Mesenchymal stem cell (in vitro differentiated cells and primary cell): ENCODE measurements at regions not wholly inside any gene's neighbourhood (a gene's known extent, or its start where the extent isn't known, plus 50 kb on each side); places are given as distances from the start of the nearest gene placed in this dataset.

Experiments
- DNase-seq: peaks from one replicate; pipeline ENCODE4 v3.0.0-alpha.2; 2013
- H2AFZ ChIP-seq: one replicate; pipeline ENCODE4 v1.6.1; 2013; ENCODE audit warnings: low read depth, mild to moderate bottlenecking, control low read depth, inconsistent platforms, low read length, moderate library complexity
- H2AK5ac ChIP-seq: 2 replicates; pipeline ENCODE4 v1.6.1; 2013; ENCODE audit warnings: low read length, moderate library complexity, mild to moderate bottlenecking, inconsistent platforms; ENCODE audit not compliant: severe bottlenecking
- H2BK120ac ChIP-seq: one replicate; pipeline ENCODE4 v1.6.1; 2013; ENCODE audit warnings: low read depth, mild to moderate bottlenecking, inconsistent platforms, low read length, moderate library complexity
- H2BK12ac ChIP-seq, 2 experiments: one replicate each; pipeline ENCODE4 v1.6.1; 2013; ENCODE audit warnings: inconsistent platforms in 2 of 2, low read length in 2 of 2, mild to moderate bottlenecking in 2 of 2, moderate library complexity in 2 of 2, control low read depth in 1 of 2
- H2BK15ac ChIP-seq: one replicate; pipeline ENCODE4 v1.6.1; 2013; ENCODE audit warnings: mild to moderate bottlenecking, low read depth, inconsistent platforms; ENCODE audit not compliant: poor library complexity, severe bottlenecking
- H2BK5ac ChIP-seq: 2 replicates; pipeline ENCODE4 v1.6.1; 2013; ENCODE audit warnings: low read depth, mild to moderate bottlenecking, low read length, control low read depth, inconsistent platforms; ENCODE audit not compliant: poor library complexity, severe bottlenecking
- H3K14ac ChIP-seq, 2 experiments: one replicate each; pipeline ENCODE4 v1.6.1; 2013; ENCODE audit warnings: inconsistent platforms in 2 of 2, low read length in 2 of 2, control low read depth in 1 of 2, mild to moderate bottlenecking in 1 of 2, moderate library complexity in 1 of 2
- H3K18ac ChIP-seq, 2 experiments: one replicate each; pipeline ENCODE4 v1.6.1; 2013; ENCODE audit warnings: inconsistent platforms in 2 of 2, low read length in 2 of 2, control low read depth in 1 of 2, low read depth in 1 of 2, mild to moderate bottlenecking in 1 of 2
- H3K23ac ChIP-seq, 2 experiments: one replicate each; pipeline ENCODE4 v1.6.1; 2013; ENCODE audit warnings: inconsistent platforms in 2 of 2, low read length in 2 of 2, mild to moderate bottlenecking in 2 of 2, moderate library complexity in 2 of 2, control low read depth in 1 of 2
- H3K27ac ChIP-seq: 2 replicates; pipeline ENCODE4 v1.5.1; 2013; ENCODE audit warnings: mild to moderate bottlenecking, moderate library complexity, low read length, control low read depth, inconsistent platforms; ENCODE audit not compliant: poor library complexity, severe bottlenecking
- H3K27me3 ChIP-seq, 2 experiments: 2 replicates each; pipeline versions ENCODE4 v1.6.1 to v1.7.0; 2013; ENCODE audit warnings: low read length in 2 of 2, mild to moderate bottlenecking in 2 of 2, moderate library complexity in 2 of 2, control low read depth in 1 of 2, inconsistent platforms in 1 of 2; ENCODE audit not compliant: control insufficient read depth in 1 of 2, insufficient read depth in 1 of 2
- H3K36me3 ChIP-seq, 2 experiments: 2 replicates each; pipeline versions ENCODE4 v1.6.1 to v1.7.0; 2013; ENCODE audit warnings: low read length in 2 of 2, control low read depth in 1 of 2, inconsistent platforms in 1 of 2, low read depth in 1 of 2, mild to moderate bottlenecking in 1 of 2; ENCODE audit not compliant: insufficient read depth in 2 of 2, control insufficient read depth in 1 of 2
- H3K4ac ChIP-seq, 2 experiments: one replicate each; pipeline ENCODE4 v1.6.1; 2013; ENCODE audit warnings: inconsistent platforms in 2 of 2, low read length in 2 of 2, mild to moderate bottlenecking in 2 of 2, moderate library complexity in 2 of 2, control low read depth in 1 of 2, low read depth in 1 of 2
- H3K4me1 ChIP-seq: 2 replicates; pipeline ENCODE4 v1.6.1; 2013; ENCODE audit warnings: low read depth, low read length, control low read depth; ENCODE audit not compliant: control insufficient read depth, insufficient read depth
- H3K4me2 ChIP-seq: 2 replicates; pipeline ENCODE4 v1.6.1; 2013; ENCODE audit warnings: low read length, mild to moderate bottlenecking, inconsistent platforms; ENCODE audit not compliant: poor library complexity, severe bottlenecking
- H3K4me3 ChIP-seq, 2 experiments: 2 replicates each; pipeline versions ENCODE4 v1.5.1 to v1.7.0; 2013; ENCODE audit warnings: low read length in 2 of 2, mild to moderate bottlenecking in 2 of 2, control low read depth in 1 of 2, low read depth in 1 of 2; ENCODE audit not compliant: insufficient read depth in 1 of 2
- H3K79me1 ChIP-seq: replicated peaks from 2 replicates; pipeline ENCODE4 v1.6.1; 2013; ENCODE audit warnings: mild to moderate bottlenecking, control low read depth, low read length, inconsistent platforms; ENCODE audit not compliant: poor library complexity, severe bottlenecking
- H3K9ac ChIP-seq: 2 replicates; pipeline ENCODE4 v1.7.0; 2013; ENCODE audit warnings: mild to moderate bottlenecking, low read length, moderate library complexity
- H3K9me3 ChIP-seq: 2 replicates; pipeline ENCODE4 v1.7.0; 2013; ENCODE audit warnings: mild to moderate bottlenecking, low read length; ENCODE audit not compliant: control insufficient read depth
- H4K8ac ChIP-seq: one replicate; pipeline ENCODE4 v1.6.1; 2013; ENCODE audit warnings: inconsistent platforms, mild to moderate bottlenecking, low read length, moderate library complexity
- H4K91ac ChIP-seq: one replicate; pipeline ENCODE4 v1.6.1; 2013; ENCODE audit warnings: mild to moderate bottlenecking, low read length, inconsistent platforms
- WGBS: methylation state at CpG from one replicate; pipeline ENCODE4 v1.1.7; 2013; ENCODE audit warnings: mixed read lengths; 5-methylcytosine and 5-hydroxymethylcytosine counted together

DNA sequence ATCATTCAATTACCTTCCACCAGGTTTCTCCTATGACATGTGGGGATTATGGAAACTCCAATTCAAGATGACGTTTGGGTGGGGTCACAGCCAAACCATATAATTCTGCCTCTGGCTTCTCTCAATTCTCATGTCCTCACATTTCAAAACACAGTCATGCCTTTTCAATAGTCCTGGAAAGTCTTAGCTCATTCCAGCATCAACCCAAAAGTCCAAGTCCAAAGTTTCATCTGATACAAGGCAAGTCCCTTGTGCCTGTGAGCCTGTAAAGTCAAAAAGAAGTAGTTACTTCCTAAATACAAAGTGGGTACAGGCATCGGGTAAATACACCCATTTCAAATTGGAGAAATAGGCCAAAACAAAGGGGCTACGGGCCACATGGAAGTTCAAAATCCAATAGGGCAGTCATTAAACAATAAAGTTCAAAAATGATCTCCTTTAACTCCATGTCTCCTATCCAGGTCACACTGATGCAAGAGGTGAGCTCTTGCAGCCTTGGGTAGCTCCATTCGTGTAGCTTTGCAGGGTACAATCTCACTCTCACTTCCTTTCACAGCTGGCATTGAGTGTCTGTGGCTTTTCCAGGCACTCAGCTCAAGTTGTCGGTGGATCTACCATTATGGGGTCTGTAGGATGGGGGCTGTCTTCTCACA, 112.9 kb downstream of the FCRL5 start:
- no peaks in the 10 kb centered on the region for H3K9me3 ChIP-seq
- no peak overlapping the region for H4K91ac ChIP-seq
- no peak overlapping the region for H3K23ac ChIP-seq
- H2BK12ac ChIP-seq, result no peak overlapping the region
- H3K27ac ChIP-seq, result no peak overlapping the region
- H2BK5ac ChIP-seq, result no peak overlapping the region
- H2AFZ ChIP-seq, result no peak overlapping the region
- no peaks in the 10 kb centered on the region for H3K36me3 ChIP-seq
- H3K9ac ChIP-seq, result no peak overlapping the region
- H3K4me2 ChIP-seq, result no peak overlapping the region
- no peak overlapping the region for H2AK5ac ChIP-seq
- no peak overlapping the region for H3K4ac ChIP-seq
- no peak overlapping the region for H2BK15ac ChIP-seq
- H3K79me1 ChIP-seq, result no peaks in the 10 kb centered on the region
- peaks cover 3% of the 10 kb centered on the region for H3K4me1 ChIP-seq
- no peak overlapping the region for H3K18ac ChIP-seq
- no peak overlapping the region for H3K14ac ChIP-seq
- DNase-seq, result no peak
- peaks cover 0 to 2% of the 10 kb centered on the region in 2 experiments for H3K27me3 ChIP-seq
- no peak overlapping the region for H2BK120ac ChIP-seq
- WGBS, result 81% methylated on average over 5 of the region's 5 CpGs
- no peak overlapping the region for H4K8ac ChIP-seq
- no peak overlapping the region for H3K4me3 ChIP-seq

DNA sequence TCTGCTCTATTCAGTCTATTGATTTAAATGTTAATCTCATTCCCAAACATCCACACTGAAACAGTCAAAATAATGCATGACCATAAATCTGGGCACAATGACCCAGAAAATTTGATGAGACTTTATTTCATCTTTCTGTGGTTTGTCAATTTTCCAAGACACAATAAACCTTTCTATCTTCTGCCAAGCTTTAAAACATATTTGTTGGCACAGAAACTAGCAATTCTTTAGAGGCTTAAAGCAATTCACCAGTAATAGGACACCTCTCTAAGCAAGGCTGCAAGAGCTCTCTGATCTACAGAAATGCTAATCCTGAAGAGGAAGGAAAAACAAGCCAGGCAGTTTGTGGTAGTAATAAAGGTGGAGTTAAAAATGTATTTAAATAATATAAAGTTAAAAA, 113.7 kb downstream of the FCRL5 start:
- H3K27ac ChIP-seq, result no peak overlapping the region
- H3K18ac ChIP-seq, result no peak overlapping the region
- H2BK5ac ChIP-seq, result no peak overlapping the region
- H2BK120ac ChIP-seq, result no peak overlapping the region
- no peak overlapping the region for H2AFZ ChIP-seq
- H3K4ac ChIP-seq, result no peak overlapping the region
- no peak overlapping the region for H3K9ac ChIP-seq
- peaks cover 3% of the 10 kb centered on the region for H3K4me1 ChIP-seq
- H3K14ac ChIP-seq, result no peak overlapping the region
- no peaks in the 10 kb centered on the region for H3K79me1 ChIP-seq
- no peak overlapping the region for H3K23ac ChIP-seq
- no peak for DNase-seq
- H2AK5ac ChIP-seq, result no peak overlapping the region
- no peak overlapping the region for H4K8ac ChIP-seq
- no peaks in the 10 kb centered on the region for H3K36me3 ChIP-seq
- H3K9me3 ChIP-seq, result no peaks in the 10 kb centered on the region
- H3K4me3 ChIP-seq, result no peak overlapping the region
- no peak overlapping the region for H3K4me2 ChIP-seq
- peaks cover 0 to 4% of the 10 kb centered on the region in 2 experiments for H3K27me3 ChIP-seq
- H4K91ac ChIP-seq, result no peak overlapping the region
- no peak overlapping the region for H2BK12ac ChIP-seq
- H2BK15ac ChIP-seq, result no peak overlapping the region

DNA sequence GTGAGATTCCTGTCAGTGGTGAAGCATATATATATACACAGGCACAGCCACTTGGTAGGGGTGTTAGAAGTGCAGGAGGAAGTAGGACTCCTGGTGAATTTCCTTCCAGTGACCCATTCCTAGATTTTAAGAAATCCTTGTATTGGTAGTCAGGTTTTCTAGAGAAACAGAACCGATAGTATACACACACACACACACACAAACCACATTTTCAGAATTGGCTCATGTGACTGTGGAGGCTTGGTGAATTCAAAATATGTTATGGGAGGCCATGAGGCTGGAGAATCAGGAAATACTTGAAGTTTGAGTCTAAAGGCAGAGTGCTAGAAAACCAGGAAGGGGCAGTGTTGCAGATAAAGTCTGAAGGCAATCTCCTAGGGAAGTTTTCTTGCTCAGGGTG, 114.2 kb downstream of the FCRL5 start:
- no peak overlapping the region for H3K4me2 ChIP-seq

DNA sequence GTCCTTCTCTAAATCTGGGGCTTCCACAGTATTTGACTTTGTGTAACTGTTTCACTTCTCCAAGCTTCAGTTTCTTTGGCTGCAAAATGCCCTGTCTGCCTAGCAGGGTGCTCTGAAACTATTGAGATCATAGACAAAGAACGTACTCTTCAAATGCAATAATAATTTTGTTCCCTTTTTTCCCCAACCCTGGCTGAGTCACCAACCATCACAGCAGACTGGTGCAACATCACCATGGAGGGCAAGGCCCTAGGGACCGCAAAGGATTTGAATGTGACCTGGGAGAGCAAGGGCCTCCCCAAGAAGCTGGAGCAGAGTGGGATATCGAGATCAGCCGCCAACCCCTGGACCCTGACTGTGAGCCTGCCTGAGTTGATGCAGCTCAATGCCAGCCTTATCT, 115.0 kb downstream of the FCRL5 start:
- no peak overlapping the region for H3K4me3 ChIP-seq
- DNase-seq, result no peak
- H2BK15ac ChIP-seq, result no peak overlapping the region
- H3K9ac ChIP-seq, result no peak overlapping the region
- no peak overlapping the region for H3K4ac ChIP-seq
- H3K23ac ChIP-seq, result no peak overlapping the region
- H3K27ac ChIP-seq, result no peak overlapping the region
- no peak overlapping the region for H4K91ac ChIP-seq
- H3K4me2 ChIP-seq, result no peak overlapping the region
- H3K18ac ChIP-seq, result no peak overlapping the region
- WGBS, result 91% methylated on average over 4 of the region's 4 CpGs
- H3K9me3 ChIP-seq, result no peaks in the 10 kb centered on the region
- no peak overlapping the region for H4K8ac ChIP-seq
- no peak overlapping the region for H2BK5ac ChIP-seq
- no peaks in the 10 kb centered on the region for H3K79me1 ChIP-seq
- no peak overlapping the region for H2AFZ ChIP-seq
- no peaks in the 10 kb centered on the region for H3K36me3 ChIP-seq
- no peak overlapping the region for H2BK12ac ChIP-seq
- H3K4me1 ChIP-seq, result peaks cover 3% of the 10 kb centered on the region
- no peak overlapping the region for H2BK120ac ChIP-seq
- H2AK5ac ChIP-seq, result no peak overlapping the region
- peaks cover 0 to 4% of the 10 kb centered on the region in 2 experiments for H3K27me3 ChIP-seq
- H3K14ac ChIP-seq, result no peak overlapping the region

More for the DNA sequence above, 114.2 kb downstream of the FCRL5 start:
- no CpG with 5 or more reads among the region's 1 CpG for WGBS
- Histone ChIP-seq H3K27me3 (peaks cover 0 to 4% of the 10 kb centered on the region in 2 experiments), H3K23ac (no peak overlapping the region), H3K4me1 (peaks cover 3% of the 10 kb centered on the region), H3K14ac (no peak overlapping the region), H2AK5ac (no peak overlapping the region), H3K27ac (no peak overlapping the region), H3K9me3 (no peaks in the 10 kb centered on the region), H3K79me1 (no peaks in the 10 kb centered on the region), H2BK15ac (no peak overlapping the region), H2BK120ac (no peak overlapping the region), H3K18ac (no peak overlapping the region), H3K4me3 (no peak overlapping the region), H4K8ac (no peak overlapping the region), H2BK5ac (no peak overlapping the region), H4K91ac (no peak overlapping the region), H2AFZ (no peak overlapping the region), H3K4ac (no peak overlapping the region), H3K9ac (no peak overlapping the region), H2BK12ac (no peak overlapping the region), H3K36me3 (no peaks in the 10 kb centered on the region)
- peak; percentile 1 for DNase-seq
